GM12801 (cell line): ENCODE measurements at regions not wholly inside any gene's neighbourhood (a gene's known extent, or its start where the extent isn't known, plus 50 kb on each side); places are given as distances from the start of the nearest gene placed in this dataset.

Experiments
- TF ChIP-seq, protein P1 (sequence below): IDR thresholded peaks from one replicate; pipeline ENCODE4 v1.5.1; 2011; ENCODE audit warnings: control low read depth; ENCODE audit not compliant: insufficient read length; ENCODE audit errors: extremely low read depth

DNA sequence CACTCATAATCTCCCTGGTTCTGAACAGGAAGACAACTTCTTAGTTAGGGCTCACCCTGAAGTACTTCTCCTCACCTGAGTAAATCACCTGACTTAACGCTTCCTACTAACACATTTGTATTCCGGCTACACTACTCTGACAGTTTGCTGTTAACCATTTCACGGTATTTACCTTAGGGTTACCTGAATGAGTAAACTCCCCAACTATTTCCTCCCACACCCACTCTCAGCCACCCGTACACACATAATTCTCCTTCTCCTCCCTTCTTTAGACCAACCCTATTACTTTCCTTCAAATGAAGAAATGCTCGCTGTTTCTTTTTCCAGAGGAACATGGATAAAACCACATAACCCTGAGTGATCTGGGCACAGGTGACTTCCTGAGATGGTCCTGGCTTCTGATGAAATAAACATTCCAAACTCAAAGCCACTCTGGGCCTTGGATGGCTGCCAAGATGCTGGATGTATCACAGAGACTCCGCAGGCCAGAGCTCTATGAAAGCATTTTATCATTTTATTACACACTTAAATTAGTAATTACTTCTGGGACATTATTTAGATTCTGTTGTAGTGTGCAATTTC, 183.6 kb upstream of the ATP11B start:
- TF ChIP-seq, protein P1, sequence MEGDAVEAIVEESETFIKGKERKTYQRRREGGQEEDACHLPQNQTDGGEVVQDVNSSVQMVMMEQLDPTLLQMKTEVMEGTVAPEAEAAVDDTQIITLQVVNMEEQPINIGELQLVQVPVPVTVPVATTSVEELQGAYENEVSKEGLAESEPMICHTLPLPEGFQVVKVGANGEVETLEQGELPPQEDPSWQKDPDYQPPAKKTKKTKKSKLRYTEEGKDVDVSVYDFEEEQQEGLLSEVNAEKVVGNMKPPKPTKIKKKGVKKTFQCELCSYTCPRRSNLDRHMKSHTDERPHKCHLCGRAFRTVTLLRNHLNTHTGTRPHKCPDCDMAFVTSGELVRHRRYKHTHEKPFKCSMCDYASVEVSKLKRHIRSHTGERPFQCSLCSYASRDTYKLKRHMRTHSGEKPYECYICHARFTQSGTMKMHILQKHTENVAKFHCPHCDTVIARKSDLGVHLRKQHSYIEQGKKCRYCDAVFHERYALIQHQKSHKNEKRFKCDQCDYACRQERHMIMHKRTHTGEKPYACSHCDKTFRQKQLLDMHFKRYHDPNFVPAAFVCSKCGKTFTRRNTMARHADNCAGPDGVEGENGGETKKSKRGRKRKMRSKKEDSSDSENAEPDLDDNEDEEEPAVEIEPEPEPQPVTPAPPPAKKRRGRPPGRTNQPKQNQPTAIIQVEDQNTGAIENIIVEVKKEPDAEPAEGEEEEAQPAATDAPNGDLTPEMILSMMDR: no peak

- TF ChIP-seq, protein P1: no peak
These were observed 181.0 kb upstream of the ATP11B start for GRCh38 chr3:182612332-182612731.

DNA sequence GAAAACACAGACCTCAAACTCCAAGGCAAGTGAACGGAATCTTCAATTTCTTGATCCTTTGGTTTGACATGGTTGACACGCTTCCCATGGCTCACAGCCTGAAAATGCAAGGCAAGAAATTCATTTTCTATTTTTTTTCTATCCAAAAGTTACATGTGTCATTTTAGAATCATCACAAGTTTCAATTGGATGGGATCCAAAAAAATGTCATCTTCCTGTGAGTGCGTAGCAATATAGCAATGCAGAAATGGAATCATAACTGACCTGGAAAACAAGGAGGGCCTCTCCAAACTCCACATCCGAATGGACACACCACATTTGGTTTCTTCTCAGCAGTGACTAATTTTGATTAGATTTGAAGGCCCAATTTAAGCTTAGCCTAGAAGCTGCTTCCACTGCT, 175.8 kb upstream of the ATP11B start:
- TF ChIP-seq, protein P1: no peak

DNA sequence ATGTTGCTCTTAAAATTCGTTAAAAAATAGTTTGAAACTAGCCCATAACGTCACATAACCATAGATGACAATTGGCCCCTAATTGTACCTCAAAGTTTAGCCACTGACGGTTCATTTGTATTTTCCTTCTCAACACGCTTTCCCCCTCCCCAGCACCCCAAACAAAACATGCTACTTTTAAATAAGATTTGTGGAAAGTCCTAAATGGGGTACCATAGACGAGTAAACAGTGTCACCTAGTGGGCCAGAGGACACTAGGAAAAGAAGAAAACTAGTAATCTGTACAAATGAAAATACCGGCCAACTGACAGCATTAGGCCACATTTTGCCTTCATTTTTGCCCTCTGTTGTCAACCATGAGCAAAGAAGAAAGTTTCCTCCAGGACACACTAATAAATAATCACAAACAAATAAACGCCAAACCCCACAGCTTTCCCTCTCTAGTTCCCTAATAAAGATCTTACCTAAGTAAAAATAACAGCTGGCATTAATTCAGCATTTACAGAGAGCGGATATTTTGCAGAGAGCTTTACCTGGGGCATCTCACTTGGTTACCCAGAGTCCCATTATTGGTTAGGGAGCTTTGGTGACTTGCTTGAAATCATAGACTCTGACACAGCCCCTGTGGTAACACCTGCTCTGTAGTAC, 175.1 kb upstream of the ATP11B start:
- TF ChIP-seq, protein P1: no peak

- TF ChIP-seq, protein P1: no peak
These were observed 174.2 kb upstream of the ATP11B start for GRCh38 chr3:182618981-182619591.

- TF ChIP-seq, protein P1: no peak
These were observed 172.4 kb upstream of the ATP11B start for GRCh38 chr3:182620723-182621434.
